A549 (cell line): ENCODE measurements at regions not wholly inside any gene's neighbourhood (a gene's known extent, or its start where the extent isn't known, plus 50 kb on each side); places are given as distances from the start of the nearest gene placed in this dataset.
A peak's percentile ranks its signal among the peaks of the same experiment; 100 is the strongest.

Experiments used
- ATAC-seq, 2 experiments: fragments of 200-7000 bp in 1 of 2; fragments of >200 bp in 1 of 2; cut with Nextera tagmentation in 1 of 2; cut with Tn5 transposase in 1 of 2; 3 replicates each; pipeline versions ENCODE4 v1.8.0 to v1.9.1; 2018 to 2020; ENCODE audit warnings: mild to moderate bottlenecking in 1 of 2, moderate library complexity in 1 of 2
- CTCF ChIA-PET: fragments of 300-600 bp; sonication (Branson Sonifier 250); formaldehyde crosslinking; extraction: SDS; loops from one replicate; lab custom pipeline; 2021; ENCODE audit warnings: antibody characterized with exemption, inconsistent platforms; lab: Yijun Ruan, JAX
- POLR2A ChIA-PET: fragments of 350-600 bp; formaldehyde crosslinking; extraction: SDS; loops from one replicate; lab custom pipeline; 2021; ENCODE audit warnings: antibody characterized with exemption, inconsistent platforms; lab: Yijun Ruan, JAX
- DNase-seq, 2 experiments: peaks; one replicate each; pipeline versions ENCODE4 v3.0.0 to v3.0.0-alpha.2; 2011 to 2016; ENCODE audit warnings: low read depth in 1 of 2, low spot score in 1 of 2
- FAIRE-seq: peaks from 2 replicates; lab custom pipeline; 2011; peaks lifted over from hg19 to GRCh38; lab: Jason Lieb, UNC
- H3K27ac ChIP-seq, 2 experiments: fragments of >200 bp; sonication (Bioruptor Twin); formaldehyde crosslinking; 3 replicates each; pipeline ENCODE4 v1.5.1; 2016 to 2017
- H3K4me1 ChIP-seq: fragments of >200 bp; sonication (Bioruptor Twin); formaldehyde crosslinking; 3 replicates; pipeline ENCODE4 v1.6.1; 2016
- H3K4me2 ChIP-seq: fragments of >200 bp; sonication (Bioruptor Twin); formaldehyde crosslinking; 3 replicates; pipeline ENCODE4 v1.6.1; 2016
- H3K4me3 ChIP-seq: fragments of >200 bp; sonication (Bioruptor Twin); formaldehyde crosslinking; 3 replicates; pipeline ENCODE4 v1.5.1; 2016
- H3K9me3 ChIP-seq: fragments of >200 bp; sonication (Bioruptor Twin); formaldehyde crosslinking; 3 replicates; pipeline ENCODE4 v1.6.1; 2016
- CBX2 ChIP-seq: fragments of 200-600 bp; sonication (generic); IDR thresholded peaks from 2 replicates; pipeline ENCODE4 v1.6.1; 2016; ENCODE audit warnings: low read depth, mild to moderate bottlenecking, borderline replicate concordance
- CEBPB ChIP-seq, 2 experiments: fragments of >200 bp in 1 of 2; sonication (Bioruptor Twin) in 1 of 2; formaldehyde crosslinking in 1 of 2; IDR thresholded peaks; 2 replicates each; pipeline ENCODE4 v1.6.1; 2012 to 2016
- CHD2 ChIP-seq: fragments of 150-350 bp; IDR thresholded peaks from 2 replicates; pipeline ENCODE4 v1.6.1; 2014; ENCODE audit warnings: low read length; ENCODE audit not compliant: partially characterized antibody
- CTCF ChIP-seq: fragments of >200 bp; sonication (Bioruptor Twin); formaldehyde crosslinking; IDR thresholded peaks from 3 replicates; pipeline ENCODE4 v1.5.1; 2016
- HMGXB4 ChIP-seq: fragments of 250-450 bp; sonication (Bioruptor Pico); IDR thresholded peaks from 2 replicates; pipeline ENCODE4 v1.5.0; 2021; ENCODE audit warnings: mild to moderate bottlenecking, moderate library complexity, borderline replicate concordance
- HOXA7 ChIP-seq: fragments of 250-450 bp; sonication (Bioruptor Pico); IDR thresholded peaks from 2 replicates; pipeline ENCODE4 v1.5.0; 2020; ENCODE audit warnings: mild to moderate bottlenecking, moderate library complexity
- NR3C1 ChIP-seq: fragments of >200 bp; sonication (Bioruptor Twin); formaldehyde crosslinking; IDR thresholded peaks from 3 replicates; pipeline ENCODE4 v1.6.1; 2017
- PBX3 ChIP-seq: IDR thresholded peaks from 2 replicates; pipeline ENCODE4 v1.6.1; 2012
- PHF8 ChIP-seq: fragments of 200-600 bp; sonication (generic); IDR thresholded peaks from 2 replicates; pipeline ENCODE4 v1.6.1; 2016; ENCODE audit warnings: low read depth, mild to moderate bottlenecking, antibody characterized with exemption, moderate library complexity, borderline replicate concordance
- RAD21 ChIP-seq, 2 experiments: fragments of >200 bp in 1 of 2; sonication (Bioruptor Twin) in 1 of 2; formaldehyde crosslinking in 1 of 2; IDR thresholded peaks in 1 of 2; conservative IDR thresholded peaks in 1 of 2; 2 replicates in 1 of 2; 3 replicates in 1 of 2; pipeline ENCODE4 v1.6.1; 2012 to 2018; ENCODE audit warnings: inconsistent platforms in 1 of 2
- RARB ChIP-seq: fragments of 250-450 bp; sonication (Bioruptor Pico); IDR thresholded peaks from 2 replicates; pipeline ENCODE4 v1.8.0; 2021; ENCODE audit warnings: mild to moderate bottlenecking, moderate library complexity
- RNF2 ChIP-seq: fragments of 200-600 bp; sonication (generic); IDR thresholded peaks from 2 replicates; pipeline ENCODE4 v1.6.1; 2016; ENCODE audit warnings: low read depth, mild to moderate bottlenecking, antibody characterized with exemption, moderate library complexity, borderline replicate concordance
- SMC3 ChIP-seq: fragments of >200 bp; sonication (Bioruptor Twin); formaldehyde crosslinking; IDR thresholded peaks from 3 replicates; pipeline ENCODE4 v1.6.1; 2018; ENCODE audit warnings: inconsistent platforms
- ZC3H11A ChIP-seq: fragments of 450-650 bp; IDR thresholded peaks from 2 replicates; pipeline ENCODE4 v1.6.1; 2014; ENCODE audit warnings: antibody characterized with exemption, mild to moderate bottlenecking
- ZFP36 ChIP-seq: fragments of 450-650 bp; IDR thresholded peaks from 2 replicates; pipeline ENCODE4 v1.6.1; 2014; ENCODE audit warnings: borderline replicate concordance; ENCODE audit not compliant: partially characterized antibody
- ZNF302 ChIP-seq: fragments of 250-450 bp; sonication (Bioruptor Pico); IDR thresholded peaks from 2 replicates; pipeline ENCODE4 v1.9.0; 2021; ENCODE audit warnings: inconsistent platforms, mild to moderate bottlenecking, moderate library complexity
- WGBS: methylation state at CpG from one replicate; pipeline ENCODE4 v1.1.6; 2017; ENCODE audit errors: missing lambda C conversion rate; 5-methylcytosine and 5-hydroxymethylcytosine counted together
- TF ChIP-seq, protein P1 (sequence below): fragments of 250-450 bp; sonication (Bioruptor Pico); IDR thresholded peaks from 2 replicates; pipeline ENCODE4 v1.5.0; 2020; ENCODE audit warnings: low read depth, mild to moderate bottlenecking, moderate library complexity
- TF ChIP-seq, protein P2 (sequence below): IDR thresholded peaks from 2 replicates; pipeline ENCODE4 v1.6.1; 2012; ENCODE audit warnings: low read depth, borderline replicate concordance
- TF ChIP-seq, protein P3 (sequence below): IDR thresholded peaks from 2 replicates; pipeline ENCODE4 v1.6.1; 2012

DNA sequence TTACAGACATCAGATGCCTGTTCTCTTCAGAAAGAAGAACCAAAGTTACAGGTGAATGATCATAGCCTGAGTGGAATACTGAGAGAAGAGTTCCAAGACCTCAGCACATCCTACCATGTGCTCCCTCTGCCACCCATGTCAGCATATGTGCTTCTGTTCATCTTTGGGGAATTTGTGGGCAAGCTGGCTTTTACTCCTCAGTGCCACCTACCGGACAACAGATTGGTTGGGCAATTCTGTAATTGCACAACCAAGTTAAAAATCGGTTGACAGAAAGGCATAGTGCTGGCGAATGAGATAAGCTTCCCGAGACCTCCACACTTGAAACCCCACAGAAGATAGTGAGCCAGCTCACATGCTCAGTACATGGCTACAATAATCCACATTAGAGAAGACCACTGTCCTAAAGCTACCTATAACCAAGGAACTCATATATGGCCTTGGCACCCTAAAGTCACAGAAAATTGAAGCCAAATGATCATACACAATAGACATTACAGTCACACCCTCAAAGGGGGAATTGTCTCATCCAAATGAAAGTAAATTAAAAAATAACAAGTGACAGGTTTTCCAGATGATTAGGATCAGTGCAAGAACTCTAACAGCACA is 1238.0 kb upstream of the NUDT12 start:
- no peak for FAIRE-seq
- WGBS, result 55% methylated on average over 4 of the region's 4 CpGs

GRCh38 chr5:104793755-104794080 is 1231.1 kb upstream of the NUDT12 start:
- POLR2A ChIA-PET, result no interaction called here
- no peak for FAIRE-seq
- Histone ChIP-seq H3K4me1 (no peaks in the 10 kb centered on the region), H3K9me3 (no peaks in the 10 kb centered on the region), H3K4me3 (no peak overlapping the region)
- TF ChIP-seq RNF2, result no peak
- TF ChIP-seq, all 56 proteins: peak for 0
- Histone ChIP-seq H3K4me2 (no peak overlapping the region), H3K27ac (no peak overlapping the region)
- DNase-seq (no peak), ATAC-seq (no peak)
- CTCF ChIA-PET, result no interaction called here

More for the DNA sequence above, 1238.0 kb upstream of the NUDT12 start:
- CTCF ChIA-PET, result no interaction called here
- POLR2A ChIA-PET, result no interaction called here
- TF ChIP-seq ZC3H11A (no peak), SMC3 (0 out of 3 replicates have a peak, but pooled peaks have one; percentile 10), ZFP36 (no peak), CEBPB (IDR thresholded peaks at IDR 0.05) (peak; percentile 23 to 78; a peak in 3 of 4 replicates), CTCF (peak; percentile 20; the same call in 1 of the 3 replicates), HOXA7 (CRISPR knock-in tag) (no peak)
- Histone ChIP-seq H3K4me3 (no peak overlapping the region), H3K4me1 (no peaks in the 10 kb centered on the region), H3K27ac (no peak overlapping the region), H3K9me3 (no peaks in the 10 kb centered on the region), H3K4me2 (no peak overlapping the region)
- ATAC-seq (no peak), DNase-seq (peak in 1 of 2 experiments; percentile 30)

DNA sequence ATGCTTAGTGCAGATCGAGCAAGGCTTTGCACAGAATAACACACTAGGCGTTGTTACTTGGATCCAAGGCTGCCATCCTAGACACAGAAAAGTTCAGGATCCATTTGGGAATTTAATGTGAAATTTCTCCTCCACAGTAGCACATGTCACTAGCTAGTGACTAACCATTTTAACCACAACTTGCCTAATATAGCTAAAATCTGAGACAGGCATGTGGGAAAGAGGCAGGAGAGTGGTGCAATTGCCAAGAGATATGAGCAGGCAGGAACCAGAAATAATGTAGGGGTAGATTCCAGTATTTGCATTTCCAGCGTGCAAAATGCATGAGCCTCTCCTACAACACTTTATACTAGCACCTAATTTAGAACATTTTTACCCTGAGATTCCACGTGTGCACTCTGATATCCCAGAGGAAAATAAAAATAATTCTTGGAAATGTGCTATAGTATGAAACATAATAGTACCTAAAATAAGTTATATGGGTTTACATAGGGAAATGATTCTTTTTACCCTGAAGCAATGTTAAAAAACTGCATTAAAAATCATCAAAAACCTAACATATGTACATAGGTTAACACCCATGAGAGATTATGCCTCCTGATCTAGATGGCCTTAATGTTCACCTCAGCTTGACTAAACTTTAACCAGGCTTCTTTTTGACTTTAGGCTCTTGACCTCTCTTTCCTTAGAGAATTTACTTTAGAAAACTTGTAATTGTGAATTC is 1230.6 kb upstream of the NUDT12 start:
- no peaks in the 10 kb centered on the region for H3K4me1 ChIP-seq
- 38% methylated on average over 4 of the region's 4 CpGs for WGBS
- ChIA-PET CTCF (no interaction called here), POLR2A (no interaction called here)
- ATAC-seq (no peak), FAIRE-seq (no peak), DNase-seq (no peak)
- no peak overlapping the region for H3K4me3 ChIP-seq
- H3K4me2 ChIP-seq, result no peak overlapping the region
- no peaks in the 10 kb centered on the region for H3K9me3 ChIP-seq
- no peak overlapping the region for H3K27ac ChIP-seq
- TF ChIP-seq CBX2 (no peak), CHD2 (no peak), HOXA7 (CRISPR knock-in tag) (no peak), HMGXB4 (CRISPR knock-in tag) (no peak), NR3C1 (no peak), PHF8 (no peak), RARB (CRISPR knock-in tag) (no peak), RAD21 (conservative IDR thresholded peaks at IDR 0.05 in 1 of 2, IDR thresholded peaks at IDR 0.05 in 1 of 2) (no peak), CTCF (no peak), ZNF302 (CRISPR knock-in tag) (no peak), PBX3 (no peak)
- TF ChIP-seq, protein P1, sequence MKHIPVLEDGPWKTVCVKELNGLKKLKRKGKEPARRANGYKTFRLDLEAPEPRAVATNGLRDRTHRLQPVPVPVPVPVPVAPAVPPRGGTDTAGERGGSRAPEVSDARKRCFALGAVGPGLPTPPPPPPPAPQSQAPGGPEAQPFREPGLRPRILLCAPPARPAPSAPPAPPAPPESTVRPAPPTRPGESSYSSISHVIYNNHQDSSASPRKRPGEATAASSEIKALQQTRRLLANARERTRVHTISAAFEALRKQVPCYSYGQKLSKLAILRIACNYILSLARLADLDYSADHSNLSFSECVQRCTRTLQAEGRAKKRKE, result no peak
- TF ChIP-seq, protein P2, sequence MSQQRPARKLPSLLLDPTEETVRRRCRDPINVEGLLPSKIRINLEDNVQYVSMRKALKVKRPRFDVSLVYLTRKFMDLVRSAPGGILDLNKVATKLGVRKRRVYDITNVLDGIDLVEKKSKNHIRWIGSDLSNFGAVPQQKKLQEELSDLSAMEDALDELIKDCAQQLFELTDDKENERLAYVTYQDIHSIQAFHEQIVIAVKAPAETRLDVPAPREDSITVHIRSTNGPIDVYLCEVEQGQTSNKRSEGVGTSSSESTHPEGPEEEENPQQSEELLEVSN, result no peak
- TF ChIP-seq, protein P3, sequence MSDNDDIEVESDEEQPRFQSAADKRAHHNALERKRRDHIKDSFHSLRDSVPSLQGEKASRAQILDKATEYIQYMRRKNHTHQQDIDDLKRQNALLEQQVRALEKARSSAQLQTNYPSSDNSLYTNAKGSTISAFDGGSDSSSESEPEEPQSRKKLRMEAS, result no peak
